ENCODE measurements at regions not wholly inside any gene's neighbourhood (a gene's known extent, or its start where the extent isn't known, plus 50 kb on each side); places are given as distances from the start of the nearest gene placed in this dataset.

GRCh38 chr20:22495789-22496188 is 88.6 kb downstream of the FOXA2 start:
- no peak for TF ChIP-seq CTCF (conservative IDR thresholded peaks at IDR 0.05)
- Mint-ChIP-seq H3K36me3 (ENCODE audit: low read depth) (no peaks in the 10 kb centered on the region), H3K27ac (ENCODE audit: unreplicated experiment) (no peak overlapping the region), H3K4me3 (no peak overlapping the region), H3K27me3 (ENCODE audit: low read depth) (peaks cover 66% of the 10 kb centered on the region), H3K9me3 (peaks cover 2% of the 10 kb centered on the region), H3K4me1 (peaks cover under 1% of the 10 kb centered on the region)
- DNase-seq (ENCODE audit: low read depth, low spot score), result no peak

DNA sequence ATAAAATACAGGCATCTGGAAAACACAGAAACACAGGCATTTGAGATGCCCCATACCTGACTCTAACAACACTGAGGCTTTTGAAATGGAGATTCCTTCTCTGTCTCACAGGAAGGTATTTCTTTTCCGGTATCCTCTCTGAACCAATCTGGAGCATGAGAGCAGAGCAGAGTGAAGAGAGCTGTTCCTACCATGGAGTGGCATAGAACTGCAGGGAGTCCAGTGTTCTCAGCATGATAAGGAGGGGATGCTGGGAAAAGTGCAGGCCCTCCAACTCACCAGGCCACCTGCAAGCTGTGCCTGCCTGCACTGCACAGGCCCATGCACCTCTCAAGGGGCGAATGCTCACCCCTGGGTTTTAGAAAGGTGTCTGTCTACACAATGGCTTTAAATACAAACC is 89.2 kb downstream of the FOXA2 start:
- Mint-ChIP-seq H3K27ac (ENCODE audit: unreplicated experiment) (no peak overlapping the region), H3K4me3 (no peak overlapping the region), H3K27me3 (ENCODE audit: low read depth) (peaks cover 67% of the 10 kb centered on the region), H3K36me3 (ENCODE audit: low read depth) (no peaks in the 10 kb centered on the region), H3K4me1 (peaks cover 5% of the 10 kb centered on the region), H3K9me3 (peaks cover 2% of the 10 kb centered on the region)
- TF ChIP-seq CTCF (conservative IDR thresholded peaks at IDR 0.05), result no peak
- DNase-seq (ENCODE audit: low read depth, low spot score), result no peak

DNA sequence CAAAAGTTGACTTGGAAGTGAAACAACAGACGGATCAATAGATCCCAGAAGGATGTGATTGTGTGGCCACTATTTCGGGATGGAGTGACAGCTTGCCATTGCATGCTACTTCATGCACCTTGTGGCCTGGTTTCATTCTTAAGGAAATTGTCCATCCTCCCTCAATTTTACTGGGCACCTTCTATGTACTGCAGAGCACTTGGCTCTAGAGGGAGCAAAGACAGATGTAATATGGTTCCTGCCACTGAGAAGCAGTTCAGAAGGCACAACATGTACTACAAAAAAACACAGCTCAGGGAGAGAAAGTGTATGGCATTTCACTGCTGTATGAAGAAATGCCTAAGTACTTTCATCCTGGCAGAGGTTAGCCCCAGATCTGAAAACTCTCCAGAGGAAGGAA is 91.9 kb downstream of the FOXA2 start:
- Mint-ChIP-seq H3K27ac (ENCODE audit: unreplicated experiment) (no peak overlapping the region), H3K36me3 (ENCODE audit: low read depth) (no peaks in the 10 kb centered on the region), H3K9me3 (peaks cover 2% of the 10 kb centered on the region), H3K27me3 (ENCODE audit: low read depth) (peaks cover 78% of the 10 kb centered on the region), H3K4me1 (peaks cover 5% of the 10 kb centered on the region), H3K4me3 (no peak overlapping the region)
- no peak for DNase-seq (ENCODE audit: low read depth, low spot score)
- TF ChIP-seq CTCF (conservative IDR thresholded peaks at IDR 0.05), result no peak

- peaks cover 5% of the 10 kb centered on the region for H3K4me1 Mint-ChIP-seq
These were observed 93.2 kb downstream of the FOXA2 start for GRCh38 chr20:22491194-22491505.

DNA sequence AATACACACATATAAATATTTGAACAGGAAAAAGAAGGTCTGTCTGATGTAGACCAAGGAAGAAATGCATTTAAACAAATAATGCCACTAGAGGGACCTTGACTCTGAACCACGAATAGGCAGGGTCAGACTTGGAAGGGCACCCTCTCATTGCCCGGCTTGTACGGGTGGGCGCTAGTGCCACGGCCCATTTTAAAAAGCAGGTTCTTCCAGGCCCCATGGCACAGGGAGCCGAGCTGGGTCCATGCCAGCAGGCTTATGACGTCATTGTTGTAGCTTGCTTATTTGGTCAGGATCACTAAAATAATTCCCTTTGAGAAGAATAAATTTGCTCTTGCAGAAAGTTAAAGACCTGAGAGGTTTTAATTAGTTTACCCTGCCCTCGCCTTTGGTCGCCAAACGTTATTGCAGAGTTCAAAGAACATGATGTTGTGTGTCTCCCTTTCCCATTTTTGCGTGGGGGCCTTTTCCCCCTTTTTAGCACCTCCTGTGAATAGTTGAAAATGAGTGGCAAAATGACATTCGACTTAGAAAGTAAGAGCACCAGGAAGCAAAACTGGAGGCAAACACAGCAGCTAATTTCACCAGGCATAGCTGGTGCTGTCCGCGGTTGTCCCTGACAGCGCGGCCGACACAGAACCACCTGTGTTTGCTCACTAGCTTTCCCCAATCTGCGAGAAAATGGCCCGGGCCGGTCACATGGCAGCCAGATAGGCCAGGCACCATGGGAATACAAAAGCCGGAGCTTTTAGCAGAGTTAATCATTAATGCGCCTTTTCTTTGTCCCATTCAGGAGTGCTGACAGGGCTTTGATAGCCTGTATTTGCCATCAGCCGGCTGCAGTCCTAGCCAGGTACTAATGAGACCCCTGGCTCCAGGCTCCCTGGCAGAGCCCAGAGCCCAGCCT is 93.8 kb downstream of the FOXA2 start:
- Mint-ChIP-seq H3K36me3 (ENCODE audit: low read depth) (no peaks in the 10 kb centered on the region), H3K27ac (ENCODE audit: unreplicated experiment) (no peak overlapping the region), H3K4me3 (no peak overlapping the region), H3K27me3 (ENCODE audit: low read depth) (peaks cover 79% of the 10 kb centered on the region), H3K4me1 (peaks cover 5% of the 10 kb centered on the region), H3K9me3 (peaks cover 2% of the 10 kb centered on the region)
- TF ChIP-seq CTCF (conservative IDR thresholded peaks at IDR 0.05), result no peak
- DNase-seq (ENCODE audit: low read depth, low spot score), result no peak

More at GRCh38 chr20:22491194-22491505, 93.2 kb downstream of the FOXA2 start:
- H3K27me3 Mint-ChIP-seq (ENCODE audit: low read depth), result peaks cover 76% of the 10 kb centered on the region
- no peak for DNase-seq (ENCODE audit: low read depth, low spot score)
- no peak overlapping the region for H3K4me3 Mint-ChIP-seq
- peaks cover 2% of the 10 kb centered on the region for H3K9me3 Mint-ChIP-seq
- no peak overlapping the region for H3K27ac Mint-ChIP-seq (ENCODE audit: unreplicated experiment)
- H3K36me3 Mint-ChIP-seq (ENCODE audit: low read depth), result no peaks in the 10 kb centered on the region
- TF ChIP-seq CTCF (conservative IDR thresholded peaks at IDR 0.05), result no peak

Measured in neural crest cell (in vitro differentiated cells).